Activated B cell treated with CpG ODN at 0.5 μM for 24 hours (primary cell): ENCODE measurements at regions not wholly inside any gene's neighbourhood (a gene's known extent, or its start where the extent isn't known, plus 50 kb on each side); places are given as distances from the start of the nearest gene placed in this dataset.
"Not testable (repeated sequence)": the region's sequence is repeated elsewhere in the genome, so short reads cannot be mapped to it uniquely, and the experiment has no call there.

Experiments
- ATAC-seq: fragments of 200-7000 bp; cut with Tn5 transposase; one replicate; pipeline ENCODE4 v1.10.0; 2021; ENCODE audit warnings: low read depth, mild to moderate bottlenecking, moderate library complexity
- CTCF ChIA-PET: fragments of 350-600 bp; sonication (Branson Sonifier 250); formaldehyde crosslinking; loops from one replicate; lab custom pipeline; 2021; ENCODE audit warnings: antibody characterized with exemption; lab: Charles Lee
- POLR2A ChIA-PET: fragments of 350-600 bp; sonication (Branson Sonifier 250); formaldehyde crosslinking; loops from one replicate; lab custom pipeline; 2021; ENCODE audit warnings: antibody characterized with exemption; lab: Charles Lee
- DNase-seq: peaks from one replicate; pipeline ENCODE4 v3.0.0; 2022
- H3K27ac Mint-ChIP-seq: one replicate; pipeline ENCODE4 v1.8.0; 2020; ENCODE audit warnings: mixed read lengths
- H3K27me3 Mint-ChIP-seq: one replicate; pipeline ENCODE4 v1.8.0; 2021; ENCODE audit warnings: mixed read lengths
- H3K36me3 Mint-ChIP-seq: one replicate; pipeline ENCODE4 v1.8.0; 2021; ENCODE audit warnings: low read depth, mixed read lengths
- H3K4me1 Mint-ChIP-seq: one replicate; pipeline ENCODE4 v1.8.0; 2021; ENCODE audit warnings: mixed read lengths
- H3K4me3 Mint-ChIP-seq: one replicate; pipeline ENCODE4 v1.8.0; 2020; ENCODE audit warnings: mild to moderate bottlenecking, mixed read lengths
- H3K9me3 Mint-ChIP-seq: one replicate; pipeline ENCODE4 v1.8.0; 2020; ENCODE audit warnings: mixed read lengths
- CTCF ChIP-seq: fragments of 200-600 bp; IDR thresholded peaks from one replicate; pipeline ENCODE4 v1.8.0; 2022; ENCODE audit warnings: antibody characterized with exemption, mild to moderate bottlenecking
- intact Hi-C: fragments of 100-400 bp; cut with micrococcal nuclease; formaldehyde crosslinking; loops from one replicate; pipeline ENCODE4 v1.15.1; 2024

- CTCF ChIA-PET = no interaction called here
- DNase-seq = no peak
- H3K36me3 Mint-ChIP-seq = no peaks in the 10 kb centered on the region
- H3K27ac Mint-ChIP-seq = no peak overlapping the region
- ATAC-seq = no peak
- H3K9me3 Mint-ChIP-seq = peaks cover 3% of the 10 kb centered on the region
- no peak overlapping the region for H3K4me3 Mint-ChIP-seq
- no peaks in the 10 kb centered on the region for H3K4me1 Mint-ChIP-seq
- no peaks in the 10 kb centered on the region for H3K27me3 Mint-ChIP-seq
- no peak for TF ChIP-seq CTCF
- POLR2A ChIA-PET = no interaction called here
- intact Hi-C loops = no loop called here
Measured at GRCh38 chr11:87523276-87523675, 485.5 kb downstream of the TMEM135 start.

- ChIA-PET CTCF (no interaction called here), POLR2A (no interaction called here)
- Mint-ChIP-seq H3K36me3 (no peaks in the 10 kb centered on the region), H3K27ac (no peak overlapping the region), H3K9me3 (no peaks in the 10 kb centered on the region), H3K27me3 (no peaks in the 10 kb centered on the region), H3K4me1 (no peaks in the 10 kb centered on the region), H3K4me3 (no peak overlapping the region)
- ATAC-seq (no peak), DNase-seq (no peak)
- no peak for TF ChIP-seq CTCF
- intact Hi-C loops = no loop called here
Measured at GRCh38 chr11:87518266-87518665, 480.5 kb downstream of the TMEM135 start.

GRCh38 chr11:87517351-87517750 is 479.6 kb downstream of the TMEM135 start:
- no peak overlapping the region for H3K4me3 Mint-ChIP-seq
- no peak for ATAC-seq
- no peak overlapping the region for H3K27ac Mint-ChIP-seq
- H3K9me3 Mint-ChIP-seq = no peaks in the 10 kb centered on the region
- no peaks in the 10 kb centered on the region for H3K27me3 Mint-ChIP-seq
- H3K36me3 Mint-ChIP-seq = no peaks in the 10 kb centered on the region
- ChIA-PET CTCF (no interaction called here), POLR2A (no interaction called here)
- intact Hi-C loops = no loop called here
- no peak for DNase-seq
- no peak for TF ChIP-seq CTCF
- H3K4me1 Mint-ChIP-seq = no peaks in the 10 kb centered on the region

GRCh38 chr11:87507722-87508121 is 470.0 kb downstream of the TMEM135 start:
- POLR2A ChIA-PET, H3K27me3 Mint-ChIP-seq, H3K27ac Mint-ChIP-seq, intact Hi-C loops, H3K9me3 Mint-ChIP-seq, H3K4me3 Mint-ChIP-seq, CTCF ChIA-PET, H3K36me3 Mint-ChIP-seq, H3K4me1 Mint-ChIP-seq, ATAC-seq, DNase-seq: not testable (repeated sequence)

GRCh38 chr11:87506946-87507345 is 469.2 kb downstream of the TMEM135 start:
- H3K36me3 Mint-ChIP-seq, POLR2A ChIA-PET, H3K27me3 Mint-ChIP-seq, H3K4me3 Mint-ChIP-seq, ATAC-seq, intact Hi-C loops, H3K27ac Mint-ChIP-seq, CTCF ChIA-PET, H3K9me3 Mint-ChIP-seq, DNase-seq, H3K4me1 Mint-ChIP-seq: not testable (repeated sequence)

GRCh38 chr11:87501388-87501787 is 463.7 kb downstream of the TMEM135 start:
- no peak for DNase-seq
- CTCF ChIA-PET = no interaction called here
- Mint-ChIP-seq H3K4me3 (no peak overlapping the region), H3K36me3 (no peaks in the 10 kb centered on the region), H3K27ac (no peak overlapping the region), H3K4me1 (no peaks in the 10 kb centered on the region), H3K27me3 (no peaks in the 10 kb centered on the region), H3K9me3 (peaks cover 3% of the 10 kb centered on the region)
- TF ChIP-seq CTCF = no peak
- POLR2A ChIA-PET = interaction anchor here (0.5 kb wide), 1 partner anchor 34 kb away, joined by 10 read pairs; no protein-coding TSS in a partner anchor
- intact Hi-C loops = no loop called here
- ATAC-seq = no peak

- H3K4me3 Mint-ChIP-seq, H3K36me3 Mint-ChIP-seq, POLR2A ChIA-PET, DNase-seq, H3K27me3 Mint-ChIP-seq, H3K9me3 Mint-ChIP-seq, CTCF ChIA-PET, ATAC-seq, H3K4me1 Mint-ChIP-seq, intact Hi-C loops, H3K27ac Mint-ChIP-seq: not testable (repeated sequence)
Measured at GRCh38 chr11:87494936-87495335, 457.2 kb downstream of the TMEM135 start.

GRCh38 chr11:87494026-87494425 is 456.3 kb downstream of the TMEM135 start:
- CTCF ChIA-PET, POLR2A ChIA-PET, H3K27me3 Mint-ChIP-seq, intact Hi-C loops, ATAC-seq, DNase-seq, H3K36me3 Mint-ChIP-seq, H3K4me3 Mint-ChIP-seq, H3K4me1 Mint-ChIP-seq, H3K27ac Mint-ChIP-seq, H3K9me3 Mint-ChIP-seq: not testable (repeated sequence)
